Right lobe of liver (tissue), 6 donors: ENCODE measurements at regions not wholly inside any gene's neighbourhood (a gene's known extent, or its start where the extent isn't known, plus 50 kb on each side); places are given as distances from the start of the nearest gene placed in this dataset.

Experiments
- ATAC-seq, 4 donors: fragments of 200-7000 bp; cut with Tn5 transposase; one replicate each; pipeline ENCODE4 v1.9.1; 2020; ENCODE audit warnings: mild to moderate bottlenecking in 4 of 4, moderate library complexity in 4 of 4
- DNase-seq, 3 donors: peaks; one replicate each; pipeline ENCODE4 v3.0.0-alpha.2; 2020
- H3K27ac ChIP-seq, 3 donors: fragments of 200-600 bp; one replicate each; pipeline ENCODE4 v1.8.0; 2022
- H3K27me3 ChIP-seq, 2 donors: fragments of 200-600 bp; one replicate each; pipeline ENCODE4 v1.8.0; 2022
- H3K36me3 ChIP-seq, 4 donors: fragments of 200-600 bp; sonication (generic) in 1 of 4; one replicate each; pipeline versions ENCODE4 v1.5.1 to v1.8.0; 2017 to 2022; ENCODE audit warnings: control low read depth in 1 of 4
- H3K4me1 ChIP-seq, 4 donors: fragments of 200-600 bp; sonication (generic) in 1 of 4; one replicate each; pipeline versions ENCODE4 v1.5.1 to v1.8.0; 2017 to 2022; ENCODE audit warnings: control low read depth in 1 of 4
- H3K4me3 ChIP-seq, 3 donors: fragments of 200-600 bp; one replicate each; pipeline ENCODE4 v1.8.0; 2022
- H3K9me3 ChIP-seq, 4 donors: fragments of 200-600 bp; sonication (generic) in 1 of 4; one replicate each; pipeline versions ENCODE4 v1.5.1 to v1.8.0; 2017 to 2022; ENCODE audit warnings: control low read depth in 1 of 4
- CTCF ChIP-seq, 4 donors: fragments of 200-600 bp in 3 of 4; fragments of 450-650 bp in 1 of 4; IDR thresholded peaks; one replicate each; pipeline versions ENCODE4 v1.5.1 to v1.8.0; 2016 to 2022; ENCODE audit warnings: antibody characterized with exemption in 4 of 4, mild to moderate bottlenecking in 2 of 4
- POLR2A ChIP-seq: fragments of 450-650 bp; IDR thresholded peaks from one replicate; pipeline ENCODE4 v1.6.1; 2017; ENCODE audit warnings: antibody characterized with exemption, mild to moderate bottlenecking
- WGBS: methylation state at CpG from one replicate; pipeline ENCODE4 v1.1.6; 2018; ENCODE audit warnings: low coverage, low lambda C conversion rate; ENCODE audit not compliant: insufficient coverage; ENCODE audit errors: missing lambda C conversion rate; 5-methylcytosine and 5-hydroxymethylcytosine counted together
- intact Hi-C, 2 donors: fragments of 100-400 bp; cut with DNase I; formaldehyde crosslinking; loops; one replicate each; pipeline versions ENCODE4 v1.11.2 to v1.14.1; 2022
- donor health status: DM: no; HTN: yes; CAD: no.
- donor health status: DM: no; HTN: no; CAD: no.
- donor health status: DM: no; HTN: no; CAD: no.
- donor health status: DM: no; HTN: yes; CAD: no.
- donor health status: DM: no; HTN: yes; CAD: no.

GRCh38 chr16:9594047-9594446 lies 502.6 kb downstream of the HAPSTR1 start:
- WGBS = 68% methylated on average over 2 of the region's 2 CpGs
- DNase-seq (no peak), ATAC-seq (no peak)
- Histone ChIP-seq H3K27ac (no peak overlapping the region), H3K4me1 (no peaks in the 10 kb centered on the region), H3K9me3 (no peaks in the 10 kb centered on the region), H3K36me3 (peaks cover 0 to 3% (median 0%) of the 10 kb centered on the region in 4 donors), H3K4me3 (no peak overlapping the region), H3K27me3 (no peaks in the 10 kb centered on the region)
- intact Hi-C loops = no loop called here
- TF ChIP-seq CTCF (IDR thresholded peaks at IDR 0.05) (no peak), POLR2A (no peak)

- TF ChIP-seq CTCF (IDR thresholded peaks at IDR 0.05) = no peak
- no peak for DNase-seq
- Histone ChIP-seq H3K4me1 (no peaks in the 10 kb centered on the region), H3K36me3 (peaks cover 0 to 3% (median 0%) of the 10 kb centered on the region in 4 donors), H3K27me3 (no peaks in the 10 kb centered on the region), H3K9me3 (no peaks in the 10 kb centered on the region), H3K4me3 (no peak overlapping the region), H3K27ac (no peak overlapping the region)
- WGBS = 57% methylated on average over 2 of the region's 2 CpGs
- no peak for ATAC-seq
- intact Hi-C loops = no loop called here
Observed at GRCh38 chr16:9594946-9595345, 503.5 kb downstream of the HAPSTR1 start.

- no peak for ATAC-seq
- H3K27ac ChIP-seq = no peak overlapping the region
- intact Hi-C loops = no loop called here
- H3K4me3 ChIP-seq = no peak overlapping the region
- WGBS = 48% methylated on average over 3 of the region's 3 CpGs
- DNase-seq = no peak
- no peaks in the 10 kb centered on the region for H3K27me3 ChIP-seq
- no peaks in the 10 kb centered on the region for H3K9me3 ChIP-seq
- peaks cover 0 to 3% (median 0%) of the 10 kb centered on the region in 4 donors for H3K36me3 ChIP-seq
- TF ChIP-seq POLR2A (no peak), CTCF (IDR thresholded peaks at IDR 0.05) (no peak)
- H3K4me1 ChIP-seq = no peaks in the 10 kb centered on the region
Observed at GRCh38 chr16:9595393-9595792, 503.9 kb downstream of the HAPSTR1 start.

GRCh38 chr16:9596788-9597187 lies 505.3 kb downstream of the HAPSTR1 start:
- 98% methylated on average over 4 of the region's 4 CpGs for whole genome bisulfite sequencing
- no peak for DNase-seq
- Histone ChIP-seq H3K27ac (no peak overlapping the region), H3K4me1 (no peaks in the 10 kb centered on the region), H3K4me3 (no peak overlapping the region), H3K9me3 (no peaks in the 10 kb centered on the region), H3K27me3 (no peaks in the 10 kb centered on the region), H3K36me3 (peaks cover 0 to 3% (median 0%) of the 10 kb centered on the region in 4 donors)
- intact Hi-C loops = no loop called here
- TF ChIP-seq POLR2A (no peak), CTCF (IDR thresholded peaks at IDR 0.05) (no peak)
- ATAC-seq = no peak
